HG03025 (cell line): ENCODE measurements at regions not wholly inside any gene's neighbourhood (a gene's known extent, or its start where the extent isn't known, plus 50 kb on each side); places are given as distances from the start of the nearest gene placed in this dataset.
"Not testable (repeated sequence)": the region's sequence is repeated elsewhere in the genome, so short reads cannot be mapped to it uniquely, and the experiment has no call there.

Experiments used
- ATAC-seq: cut with Tn5 transposase; IDR thresholded peaks from one replicate; pipeline ENCODE4 v1.9.1; 2021; ENCODE audit warnings: mild to moderate bottlenecking, moderate library complexity; ENCODE audit not compliant: unreplicated experiment, low FRiP score

DNA sequence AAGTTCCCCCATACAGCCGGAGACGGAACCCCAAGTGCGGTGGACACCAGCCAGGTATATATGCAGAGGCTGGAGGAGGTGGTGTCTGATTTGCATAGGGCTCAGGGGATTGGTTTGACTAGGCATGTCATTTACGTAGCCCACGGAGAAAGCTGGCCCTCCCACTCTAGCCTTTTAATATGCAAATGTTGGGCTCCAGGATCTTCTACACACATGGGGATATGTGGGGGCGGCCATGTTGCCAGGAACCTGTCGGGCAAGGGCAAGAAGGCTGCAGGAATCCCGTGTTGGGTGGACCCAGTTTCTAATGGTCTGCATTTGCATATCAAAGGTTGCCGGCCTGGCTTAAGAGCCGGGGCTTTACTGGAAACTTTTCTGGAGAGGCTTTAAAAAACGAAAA lies 57.4 kb downstream of the FTHL17 start:
- ATAC-seq, result not testable (repeated sequence)

DNA sequence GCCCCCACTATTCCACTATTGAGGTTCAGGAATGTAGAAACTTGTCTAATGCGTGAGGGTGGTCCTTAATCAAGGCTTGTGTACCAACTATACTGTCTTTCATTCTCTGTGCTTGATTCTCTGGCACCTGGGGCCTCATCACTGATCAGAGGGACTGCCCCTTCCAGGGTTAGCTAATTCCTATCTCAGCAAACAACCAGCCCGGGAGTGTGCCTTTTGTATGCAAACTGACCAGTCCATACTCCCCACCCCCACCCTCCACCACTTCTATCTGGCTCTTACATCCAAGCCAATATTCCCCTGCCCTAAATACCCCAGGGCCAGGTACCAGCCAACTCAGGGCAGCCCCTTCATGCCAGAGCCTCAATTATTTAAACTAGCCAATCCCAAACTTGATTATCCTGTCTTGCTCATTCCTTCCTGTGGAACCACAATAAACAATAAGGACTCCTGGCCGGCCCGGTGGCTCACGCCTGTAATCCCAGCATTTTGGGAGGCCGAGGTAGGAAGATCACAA lies 59.3 kb downstream of the FTHL17 start:
- no peak for ATAC-seq

DNA sequence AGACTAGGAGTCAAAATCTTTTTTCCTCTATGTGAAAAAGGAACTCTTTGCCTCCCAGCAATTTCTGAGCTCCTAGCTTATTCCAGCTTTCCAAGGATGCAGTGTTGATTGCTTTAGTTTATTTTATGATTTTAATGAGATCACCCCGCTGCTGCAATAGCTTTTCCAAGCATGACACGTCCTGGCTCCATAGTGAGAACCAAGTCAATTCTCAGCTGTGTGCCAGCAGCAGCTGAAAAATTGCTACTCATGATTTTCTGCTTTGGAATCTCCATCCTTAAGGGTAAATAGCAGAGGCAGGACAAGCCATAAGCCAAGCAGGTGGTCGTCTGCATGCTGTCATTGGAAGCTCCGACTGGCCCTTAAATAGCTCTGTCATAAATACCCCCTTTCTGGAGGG lies 64.5 kb downstream of the FTHL17 start:
- ATAC-seq, result no peak

DNA sequence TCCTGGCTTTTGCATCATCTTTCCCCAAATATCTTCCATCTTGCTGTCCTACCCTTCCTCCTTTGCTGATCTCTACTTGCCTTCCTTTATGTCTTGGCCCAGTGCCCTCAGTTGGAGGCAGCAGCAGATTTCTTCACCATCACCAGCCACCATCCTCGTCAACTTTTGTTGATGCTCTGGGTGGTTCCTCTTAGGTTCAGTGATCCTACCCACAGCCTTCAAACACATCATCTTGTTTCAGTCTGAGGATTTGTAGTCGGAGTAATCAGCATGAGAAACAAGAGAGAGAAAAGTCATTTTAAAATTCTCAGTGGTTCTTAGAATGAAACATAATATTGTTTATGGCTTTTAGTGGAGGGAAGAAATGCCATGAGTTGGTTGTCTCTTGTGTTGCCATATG lies 65.8 kb downstream of the FTHL17 start:
- no peak for ATAC-seq

DNA sequence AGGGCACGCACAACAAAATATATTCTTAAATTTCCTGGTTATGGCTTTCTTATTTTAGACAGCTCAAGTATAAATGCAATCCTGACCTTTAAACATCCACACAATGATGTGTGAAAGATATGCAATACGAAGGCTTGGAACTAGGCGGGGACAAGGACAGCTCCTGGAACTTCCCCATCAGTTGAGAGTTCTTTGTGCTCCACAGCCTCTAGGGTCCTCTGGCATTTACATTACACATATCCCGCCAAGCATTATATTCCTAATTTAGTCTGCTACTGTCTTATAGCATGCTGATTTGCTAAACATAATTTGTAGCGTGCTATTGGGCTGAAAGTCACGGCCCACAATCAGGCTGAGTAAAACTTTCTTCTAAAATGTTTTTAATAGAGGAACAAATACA lies 74.4 kb downstream of the FTHL17 start:
- ATAC-seq, result no peak

DNA sequence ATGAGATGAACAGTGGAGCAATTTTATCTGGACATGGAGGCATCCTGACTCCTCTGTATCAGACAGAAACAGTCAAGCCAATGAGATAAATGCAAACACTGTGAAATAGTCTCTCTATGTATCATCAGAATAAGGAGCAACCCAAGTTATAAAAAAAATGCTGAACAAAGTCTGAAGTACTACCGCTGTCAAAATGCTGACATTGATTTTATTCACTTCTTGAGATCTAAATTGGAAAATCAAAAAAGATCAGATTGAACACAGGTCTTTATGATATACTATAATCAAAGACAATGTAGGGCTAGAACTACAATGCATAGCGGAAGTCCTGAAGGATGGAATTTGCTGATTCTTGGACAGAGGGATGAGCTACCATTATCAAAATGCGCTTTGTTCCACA lies 76.1 kb downstream of the FTHL17 start:
- ATAC-seq, result no peak

DNA sequence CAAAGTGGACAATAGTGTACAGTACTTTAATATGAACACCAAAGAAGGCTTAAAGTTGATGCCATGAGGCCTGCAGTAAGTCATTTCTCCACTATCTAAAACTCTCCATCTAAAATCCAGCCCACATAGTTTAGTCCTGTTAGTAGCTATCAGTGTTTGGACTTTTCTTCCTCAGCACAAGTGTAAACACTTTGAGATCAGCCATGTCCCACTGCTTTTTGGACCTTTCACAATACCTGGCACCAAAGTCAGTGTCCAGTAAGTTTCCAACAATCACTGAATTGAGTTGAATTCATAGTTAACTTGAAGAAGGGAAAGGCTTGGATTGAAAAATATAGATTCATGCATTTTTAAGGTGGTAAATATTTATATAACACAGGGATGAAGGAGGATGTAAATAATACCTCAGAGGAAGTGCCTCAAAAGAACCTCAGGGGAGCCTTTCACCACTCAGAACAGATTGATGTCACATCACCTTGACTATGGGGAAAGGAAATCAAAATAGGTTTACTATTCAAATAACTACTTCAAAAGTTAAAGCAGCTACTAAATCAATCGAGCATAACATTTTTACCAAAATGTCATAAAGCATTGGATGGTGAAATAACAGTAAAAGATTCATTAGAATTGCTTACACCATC lies 76.7 kb downstream of the FTHL17 start:
- no peak for ATAC-seq

DNA sequence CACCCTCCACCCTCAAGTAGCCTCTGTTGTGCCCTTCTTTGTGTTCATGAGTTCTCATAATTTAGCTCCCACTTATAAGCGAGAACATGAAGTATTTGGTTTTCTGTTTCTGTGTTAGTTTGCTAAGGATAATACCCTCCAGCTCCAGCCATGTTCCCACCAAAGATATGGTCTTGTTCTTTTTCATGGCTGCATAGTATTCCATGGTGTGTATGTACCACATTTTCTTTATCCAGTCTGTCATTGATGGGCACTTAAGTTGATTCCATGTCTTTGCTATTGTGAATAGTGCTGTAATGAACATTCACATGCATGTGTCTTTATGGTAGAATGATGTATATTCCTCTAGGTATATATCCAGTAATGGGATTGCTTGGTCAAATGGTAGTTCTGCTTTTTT lies 77.8 kb downstream of the FTHL17 start:
- not testable (repeated sequence) for ATAC-seq

DNA sequence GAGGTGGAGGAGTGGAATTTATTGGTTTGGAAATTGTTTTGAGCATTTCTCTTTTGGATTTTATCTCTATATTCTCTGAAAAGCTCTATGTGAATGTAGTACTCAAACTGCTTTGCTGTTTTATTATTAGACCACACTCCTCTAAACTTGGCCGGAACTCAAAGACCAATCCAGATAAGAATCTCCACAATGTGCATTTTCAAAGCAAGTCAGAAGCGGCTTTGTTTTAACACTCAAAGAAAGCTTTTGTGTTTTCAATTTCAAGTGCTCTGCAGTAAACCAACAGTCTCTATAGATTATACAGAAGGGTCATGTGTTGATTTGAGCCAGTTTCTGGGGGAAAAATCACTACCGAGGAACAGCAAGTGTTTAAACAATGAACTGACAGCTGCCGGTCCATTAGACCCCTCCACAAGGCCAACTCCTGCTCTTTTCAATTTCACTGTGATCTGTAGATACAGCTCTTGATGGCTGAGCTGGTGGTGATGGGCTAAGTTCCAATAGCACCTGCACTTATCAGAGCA lies 79.4 kb downstream of the FTHL17 start:
- no peak for ATAC-seq

DNA sequence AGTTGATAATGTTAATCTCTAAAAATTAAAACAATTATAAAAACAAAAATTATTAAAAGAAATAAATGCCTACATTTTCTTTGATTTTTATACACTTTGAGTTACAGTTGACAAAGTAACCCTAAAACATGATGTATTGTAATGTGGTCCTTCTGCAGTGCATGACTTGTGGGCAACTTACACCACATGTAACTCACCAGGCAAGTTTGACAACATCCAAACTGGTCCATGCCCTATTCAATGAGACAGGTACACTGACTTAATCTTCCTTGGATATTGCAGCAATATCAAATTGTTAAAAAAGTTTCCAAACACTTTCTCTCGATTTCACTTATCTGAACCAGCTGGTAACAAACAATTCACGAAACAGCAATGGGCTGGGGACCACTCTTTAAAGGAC lies 81.5 kb downstream of the FTHL17 start:
- no peak for ATAC-seq

DNA sequence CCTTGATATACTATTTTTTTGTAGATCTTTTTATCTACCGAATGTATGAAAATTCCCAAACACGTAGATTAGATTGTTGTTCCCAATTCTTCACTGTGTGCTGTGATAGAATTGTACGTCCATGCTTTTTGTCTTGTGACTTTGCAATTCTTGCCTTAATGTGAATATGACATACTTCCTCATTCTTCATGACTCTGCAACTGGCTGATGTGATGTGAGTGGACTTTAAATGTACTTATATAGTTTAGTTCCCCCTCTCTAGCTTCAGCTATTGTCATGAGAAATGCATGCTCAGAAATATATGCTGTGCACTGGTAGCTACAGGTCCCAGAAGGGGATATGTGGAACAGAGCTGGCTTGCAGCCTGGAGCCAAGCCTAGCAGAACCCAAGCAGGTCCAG lies 89.4 kb downstream of the FTHL17 start:
- ATAC-seq, result no peak

DNA sequence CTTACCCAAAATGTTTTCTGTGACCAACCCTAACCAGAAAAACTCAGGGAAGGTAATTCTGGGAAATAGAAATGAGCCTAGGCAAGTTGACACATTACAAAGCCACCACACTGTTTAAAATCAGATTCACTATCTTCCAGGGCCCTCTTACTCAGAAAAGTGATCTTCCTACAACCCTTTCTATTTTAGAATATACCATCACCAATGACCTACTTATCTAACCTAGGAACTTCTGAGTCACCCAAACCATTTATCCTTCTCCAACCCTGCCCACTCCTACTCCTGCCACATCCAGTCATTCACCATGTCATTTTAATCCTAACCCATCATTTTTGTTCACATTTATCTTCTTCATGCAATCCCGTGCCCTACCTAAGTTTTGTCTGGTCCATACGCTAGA lies 89.9 kb downstream of the FTHL17 start:
- ATAC-seq, result no peak

DNA sequence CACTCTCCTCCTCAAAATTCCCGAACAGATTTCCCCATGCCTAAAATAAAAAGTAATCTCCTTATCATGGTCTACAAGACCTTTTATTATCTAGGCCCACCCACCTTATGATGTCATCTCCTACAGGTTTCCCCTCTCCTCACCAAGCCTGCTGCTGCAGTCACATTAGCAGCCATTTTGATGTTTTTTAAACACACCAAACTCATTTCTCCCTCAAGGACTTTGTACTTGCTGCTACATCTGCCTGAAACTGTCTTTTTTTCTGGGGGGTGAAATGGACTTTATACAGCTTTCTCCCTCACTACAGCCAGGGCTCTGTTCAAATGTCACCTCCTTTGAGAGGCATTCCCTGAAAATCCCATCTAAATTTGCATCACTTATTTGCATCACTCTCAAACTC lies 90.2 kb upstream of the TAB3 start:
- ATAC-seq, result no peak

DNA sequence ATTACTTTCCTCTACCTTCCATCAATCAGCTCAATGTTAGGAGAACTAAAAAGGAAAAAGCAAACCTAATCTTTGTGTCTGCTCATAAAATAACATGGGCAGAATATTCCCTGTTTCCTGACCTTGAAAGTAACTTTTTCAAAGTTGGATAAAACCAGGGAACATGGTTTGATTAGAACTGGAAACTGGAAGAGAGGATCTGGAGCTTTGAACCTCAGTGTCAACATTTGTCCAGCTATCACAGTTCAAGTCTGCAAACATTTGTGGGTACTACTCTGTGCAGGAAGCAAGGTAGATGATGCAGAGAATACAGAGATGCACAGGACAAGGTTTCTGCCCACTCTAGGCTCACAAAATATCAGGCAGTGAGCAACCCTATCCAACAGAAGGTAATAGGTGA lies 86.4 kb upstream of the TAB3 start:
- ATAC-seq, result no peak

DNA sequence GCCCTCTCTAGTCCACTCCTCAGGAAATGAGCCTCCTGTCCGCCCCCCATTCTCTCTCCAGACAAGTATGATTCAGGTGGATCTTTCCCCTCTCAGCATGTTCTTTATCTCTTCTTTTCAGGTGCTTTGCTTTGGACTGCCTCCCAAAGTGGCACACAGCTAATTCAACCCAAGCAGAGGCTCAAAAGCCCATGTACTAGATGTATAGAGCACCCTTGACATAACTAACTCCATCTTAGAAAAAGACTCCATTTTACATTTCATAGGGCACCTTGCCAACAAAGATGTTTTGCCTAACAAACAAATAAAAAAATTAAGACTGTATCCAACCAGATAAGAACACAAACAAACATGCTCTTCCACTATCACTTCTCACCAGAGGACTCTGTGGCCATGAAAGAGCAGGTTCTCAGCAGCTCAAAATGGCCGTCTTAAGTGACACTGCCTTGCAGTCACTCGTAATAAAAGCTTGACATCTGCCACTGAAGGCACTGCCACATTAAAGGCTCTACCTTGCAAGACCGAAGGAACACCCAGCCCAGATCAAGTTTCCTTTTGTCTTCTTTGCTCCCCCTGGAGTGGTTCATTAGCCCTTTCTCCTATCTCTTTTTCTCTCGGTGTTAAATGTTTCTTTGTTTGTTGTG lies 84.9 kb upstream of the TAB3 start:
- no peak for ATAC-seq

DNA sequence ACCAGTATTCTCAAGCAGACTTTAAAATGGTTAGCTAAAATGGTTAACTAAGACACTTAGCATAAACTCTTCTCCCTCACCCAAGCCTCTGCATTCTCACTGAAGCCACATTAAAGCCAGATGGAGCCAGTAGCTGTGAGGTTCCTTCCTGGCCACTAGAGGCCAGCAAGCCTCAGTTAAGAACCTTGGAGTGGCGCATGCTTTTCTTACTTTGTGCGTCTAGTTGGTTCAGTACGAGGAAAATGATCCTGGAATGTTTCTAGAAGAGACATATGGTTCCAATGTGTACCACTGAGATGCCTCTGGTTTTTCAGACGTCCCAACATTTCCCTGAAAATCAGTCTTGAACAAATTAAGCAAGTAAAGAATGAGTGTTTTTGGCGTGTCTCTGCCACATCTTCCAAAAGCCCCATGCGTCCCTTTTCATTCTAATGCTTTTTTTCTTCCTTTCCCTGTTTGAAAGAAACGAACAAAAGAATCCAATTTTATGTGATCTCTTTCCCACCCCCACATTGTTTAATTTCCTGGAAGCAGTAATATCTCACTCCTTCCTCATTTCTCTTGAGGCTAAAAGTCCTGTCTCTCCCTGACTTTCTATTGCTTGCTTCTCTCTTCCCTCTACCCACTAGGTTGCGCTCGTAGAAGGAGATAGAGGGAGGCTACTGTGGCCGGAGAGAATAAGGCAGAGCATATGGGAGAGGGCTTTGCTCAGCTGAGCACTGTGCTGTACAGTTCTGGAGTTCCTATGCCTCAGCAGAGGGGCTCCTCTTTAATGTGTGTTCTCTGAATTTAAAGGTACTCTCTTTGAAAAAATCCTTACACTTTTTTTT lies 82.9 kb upstream of the TAB3 start:
- ATAC-seq, result peak; percentile 91

DNA sequence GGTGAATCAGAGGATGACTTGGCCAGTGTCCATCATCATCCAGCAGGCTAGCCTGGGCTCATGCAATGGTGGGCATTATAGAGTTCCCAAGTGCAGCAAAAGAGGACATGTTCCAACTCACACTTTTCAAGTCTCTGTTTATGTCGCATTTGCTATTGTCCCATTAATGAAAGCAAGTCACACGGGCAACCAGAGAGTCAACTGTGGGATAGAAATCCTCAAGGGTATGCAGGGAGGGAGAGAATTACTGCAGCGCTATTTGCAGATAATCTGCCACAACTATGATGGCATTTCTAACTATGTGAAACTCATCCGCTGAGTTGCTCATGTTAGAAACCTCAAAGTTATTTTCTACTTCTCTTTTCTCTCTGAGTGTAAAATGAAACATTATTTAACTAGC lies 78.5 kb upstream of the TAB3 start:
- ATAC-seq, result no peak

DNA sequence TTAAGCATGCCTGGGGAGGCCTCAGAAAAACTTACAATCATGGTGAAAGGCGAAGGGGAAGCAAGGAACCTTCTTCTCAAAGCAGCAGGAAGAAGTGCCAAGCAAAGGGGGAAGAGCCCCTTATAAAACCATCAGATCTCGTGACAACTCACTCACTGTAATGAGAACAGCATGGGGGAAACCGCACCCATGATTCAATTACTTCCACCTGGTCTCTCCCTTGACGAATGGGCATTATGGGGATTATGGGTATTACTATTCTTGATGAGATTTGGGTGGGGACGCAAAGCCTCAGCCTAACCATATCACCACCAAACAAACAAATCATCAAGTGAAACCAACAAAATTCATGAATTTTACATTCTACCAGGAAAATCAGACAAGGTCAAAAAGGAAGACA lies 76.7 kb upstream of the TAB3 start:
- ATAC-seq, result no peak

DNA sequence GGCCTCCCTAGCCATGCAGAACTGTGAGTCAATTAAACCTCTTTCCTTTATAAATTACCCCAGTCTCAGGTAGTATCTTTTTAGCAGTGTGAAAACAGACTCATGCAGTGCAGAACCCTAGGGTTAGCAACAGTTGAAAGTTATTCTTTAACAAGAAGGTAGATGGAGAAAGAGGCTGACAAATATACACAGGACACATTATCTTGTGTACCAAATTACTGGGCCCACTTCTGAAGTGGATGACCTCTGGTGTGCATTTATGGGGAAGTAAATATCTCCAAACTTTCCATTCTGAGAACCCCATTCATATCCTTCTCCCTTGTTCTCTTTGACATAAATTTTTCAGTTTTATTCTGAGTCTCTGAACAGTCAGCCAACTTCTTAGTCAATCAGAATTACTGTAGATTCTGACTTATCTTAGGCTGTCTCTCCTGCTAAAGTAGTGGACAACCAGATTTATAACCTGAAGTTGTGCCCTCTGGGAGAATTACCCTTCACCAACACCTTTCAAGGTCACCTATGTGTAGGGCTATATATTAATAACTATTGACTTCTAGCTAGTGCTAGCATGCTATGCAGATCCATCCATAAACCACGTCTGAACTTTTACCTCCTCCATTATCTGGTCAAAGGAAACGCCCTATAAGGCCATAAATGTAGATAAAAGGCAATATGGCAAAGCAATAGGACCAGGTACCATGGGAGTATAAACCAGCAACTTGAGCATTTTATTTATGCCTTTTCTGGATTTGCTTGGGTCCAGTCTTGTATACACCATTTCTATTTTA lies 72.5 kb upstream of the TAB3 start:
- no peak for ATAC-seq

DNA sequence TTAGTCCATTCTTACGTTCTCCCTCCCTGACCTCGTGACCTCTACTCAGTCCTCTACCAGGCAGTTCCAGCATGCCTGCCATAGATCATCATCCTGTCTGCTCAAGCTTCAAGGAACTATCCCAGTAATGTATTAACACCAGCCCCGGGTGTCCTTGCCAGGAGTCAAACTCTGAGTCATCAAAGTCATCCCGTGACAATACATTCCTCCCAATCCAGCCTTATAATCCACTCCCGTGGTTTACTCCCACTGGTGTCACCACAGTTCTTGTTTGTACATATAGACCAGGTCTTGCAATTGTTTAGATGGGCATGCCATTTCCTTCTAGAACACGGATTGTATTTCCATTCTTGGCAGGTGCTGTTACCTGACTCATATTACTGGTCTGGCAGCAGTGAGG lies 68.7 kb upstream of the TAB3 start:
- ATAC-seq, result no peak

DNA sequence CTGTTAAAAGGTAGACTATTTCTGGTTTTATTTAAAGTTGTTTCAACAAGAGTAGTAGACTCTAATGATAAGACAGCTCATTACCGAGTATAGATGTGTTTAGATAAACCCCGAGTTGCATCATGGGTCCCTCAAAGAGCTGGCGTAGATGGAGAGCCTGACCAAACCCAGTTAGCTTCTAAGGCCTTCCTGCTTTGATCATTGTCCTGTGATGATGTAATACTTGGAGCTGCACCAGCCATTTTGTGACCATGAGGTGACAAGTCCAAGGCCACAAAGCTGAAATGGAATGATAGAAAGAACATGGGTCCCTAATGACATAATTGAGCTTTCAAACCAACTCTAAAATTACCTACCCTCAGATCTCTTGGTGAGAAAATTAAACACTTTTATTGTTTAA lies 66.6 kb upstream of the TAB3 start:
- no peak for ATAC-seq
